WTC11 (cell line): ENCODE measurements at regions not wholly inside any gene's neighbourhood (a gene's known extent, or its start where the extent isn't known, plus 50 kb on each side); places are given as distances from the start of the nearest gene placed in this dataset.

Source experiments
- NFATC4 ChIP-seq: fragments of 250-450 bp; sonication (Bioruptor Pico); IDR thresholded peaks from 2 replicates; pipeline ENCODE4 v1.9.0; 2021; ENCODE audit warnings: mild to moderate bottlenecking
- NR2C2 ChIP-seq: sonication (generic); formaldehyde crosslinking; IDR thresholded peaks from 2 replicates; pipeline ENCODE4 v1.8.0; 2022; ENCODE audit warnings: mild to moderate bottlenecking, missing genetic modification reagents
- NR3C1 ChIP-seq: sonication (generic); formaldehyde crosslinking; conservative IDR thresholded peaks from 2 replicates; pipeline ENCODE4 v1.8.1; 2023; ENCODE audit warnings: low read depth, mild to moderate bottlenecking, missing genetic modification reagents
- OVOL2 ChIP-seq: fragments of 250-450 bp; sonication (Bioruptor Pico); IDR thresholded peaks from 2 replicates; pipeline ENCODE4 v1.9.0; 2021; ENCODE audit warnings: mild to moderate bottlenecking, borderline replicate concordance
- TF ChIP-seq, protein P1 (sequence below): sonication (generic); formaldehyde crosslinking; IDR thresholded peaks from 2 replicates; pipeline ENCODE4 v1.8.0; 2022; ENCODE audit warnings: mild to moderate bottlenecking, missing genetic modification reagents
- TF ChIP-seq, protein P2 (sequence below): fragments of 200-600 bp; IDR thresholded peaks from 2 replicates; pipeline ENCODE4 v1.8.0; 2022; ENCODE audit warnings: antibody characterized with exemption
- TF ChIP-seq, protein P3 (sequence below): sonication (generic); formaldehyde crosslinking; IDR thresholded peaks from 2 replicates; pipeline ENCODE4 v1.8.1; 2023; ENCODE audit warnings: mild to moderate bottlenecking, missing genetic modification reagents
- TF ChIP-seq, protein P4 (sequence below): sonication (generic); formaldehyde crosslinking; IDR thresholded peaks from 2 replicates; pipeline ENCODE4 v1.8.0; 2023; ENCODE audit warnings: missing genetic modification reagents

DNA sequence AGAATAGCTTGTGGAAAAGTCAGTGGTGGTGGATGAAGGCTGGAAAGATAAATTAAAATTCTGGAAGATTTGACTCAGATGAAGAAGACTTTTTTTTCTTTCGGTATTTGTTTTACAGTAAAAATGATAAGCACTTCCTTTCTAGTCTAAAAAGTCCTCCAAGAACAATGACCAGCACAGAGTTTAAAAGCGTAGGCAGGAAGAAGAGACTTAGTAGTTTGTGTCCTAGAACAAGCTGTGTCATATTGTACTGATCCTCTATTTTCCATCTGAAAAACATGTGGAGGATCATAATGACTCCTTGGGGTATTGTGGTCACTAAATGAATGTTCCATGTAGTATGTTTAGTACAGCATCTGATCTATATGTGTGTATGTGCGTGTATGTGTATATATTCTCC is 132.4 kb upstream of the FSHR start:
- TF ChIP-seq, protein P1, sequence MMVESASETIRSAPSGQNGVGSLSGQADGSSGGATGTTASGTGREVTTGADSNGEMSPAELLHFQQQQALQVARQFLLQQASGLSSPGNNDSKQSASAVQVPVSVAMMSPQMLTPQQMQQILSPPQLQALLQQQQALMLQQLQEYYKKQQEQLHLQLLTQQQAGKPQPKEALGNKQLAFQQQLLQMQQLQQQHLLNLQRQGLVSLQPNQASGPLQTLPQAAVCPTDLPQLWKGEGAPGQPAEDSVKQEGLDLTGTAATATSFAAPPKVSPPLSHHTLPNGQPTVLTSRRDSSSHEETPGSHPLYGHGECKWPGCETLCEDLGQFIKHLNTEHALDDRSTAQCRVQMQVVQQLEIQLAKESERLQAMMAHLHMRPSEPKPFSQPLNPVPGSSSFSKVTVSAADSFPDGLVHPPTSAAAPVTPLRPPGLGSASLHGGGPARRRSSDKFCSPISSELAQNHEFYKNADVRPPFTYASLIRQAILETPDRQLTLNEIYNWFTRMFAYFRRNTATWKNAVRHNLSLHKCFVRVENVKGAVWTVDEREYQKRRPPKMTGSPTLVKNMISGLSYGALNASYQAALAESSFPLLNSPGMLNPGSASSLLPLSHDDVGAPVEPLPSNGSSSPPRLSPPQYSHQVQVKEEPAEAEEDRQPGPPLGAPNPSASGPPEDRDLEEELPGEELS (CRISPR knock-in tag), result no peak
- TF ChIP-seq, protein P2, sequence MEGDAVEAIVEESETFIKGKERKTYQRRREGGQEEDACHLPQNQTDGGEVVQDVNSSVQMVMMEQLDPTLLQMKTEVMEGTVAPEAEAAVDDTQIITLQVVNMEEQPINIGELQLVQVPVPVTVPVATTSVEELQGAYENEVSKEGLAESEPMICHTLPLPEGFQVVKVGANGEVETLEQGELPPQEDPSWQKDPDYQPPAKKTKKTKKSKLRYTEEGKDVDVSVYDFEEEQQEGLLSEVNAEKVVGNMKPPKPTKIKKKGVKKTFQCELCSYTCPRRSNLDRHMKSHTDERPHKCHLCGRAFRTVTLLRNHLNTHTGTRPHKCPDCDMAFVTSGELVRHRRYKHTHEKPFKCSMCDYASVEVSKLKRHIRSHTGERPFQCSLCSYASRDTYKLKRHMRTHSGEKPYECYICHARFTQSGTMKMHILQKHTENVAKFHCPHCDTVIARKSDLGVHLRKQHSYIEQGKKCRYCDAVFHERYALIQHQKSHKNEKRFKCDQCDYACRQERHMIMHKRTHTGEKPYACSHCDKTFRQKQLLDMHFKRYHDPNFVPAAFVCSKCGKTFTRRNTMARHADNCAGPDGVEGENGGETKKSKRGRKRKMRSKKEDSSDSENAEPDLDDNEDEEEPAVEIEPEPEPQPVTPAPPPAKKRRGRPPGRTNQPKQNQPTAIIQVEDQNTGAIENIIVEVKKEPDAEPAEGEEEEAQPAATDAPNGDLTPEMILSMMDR, result no peak
- no peak for TF ChIP-seq NFATC4 (CRISPR knock-in tag)
- TF ChIP-seq NR2C2 (CRISPR knock-in tag), result no peak
- TF ChIP-seq, protein P3, sequence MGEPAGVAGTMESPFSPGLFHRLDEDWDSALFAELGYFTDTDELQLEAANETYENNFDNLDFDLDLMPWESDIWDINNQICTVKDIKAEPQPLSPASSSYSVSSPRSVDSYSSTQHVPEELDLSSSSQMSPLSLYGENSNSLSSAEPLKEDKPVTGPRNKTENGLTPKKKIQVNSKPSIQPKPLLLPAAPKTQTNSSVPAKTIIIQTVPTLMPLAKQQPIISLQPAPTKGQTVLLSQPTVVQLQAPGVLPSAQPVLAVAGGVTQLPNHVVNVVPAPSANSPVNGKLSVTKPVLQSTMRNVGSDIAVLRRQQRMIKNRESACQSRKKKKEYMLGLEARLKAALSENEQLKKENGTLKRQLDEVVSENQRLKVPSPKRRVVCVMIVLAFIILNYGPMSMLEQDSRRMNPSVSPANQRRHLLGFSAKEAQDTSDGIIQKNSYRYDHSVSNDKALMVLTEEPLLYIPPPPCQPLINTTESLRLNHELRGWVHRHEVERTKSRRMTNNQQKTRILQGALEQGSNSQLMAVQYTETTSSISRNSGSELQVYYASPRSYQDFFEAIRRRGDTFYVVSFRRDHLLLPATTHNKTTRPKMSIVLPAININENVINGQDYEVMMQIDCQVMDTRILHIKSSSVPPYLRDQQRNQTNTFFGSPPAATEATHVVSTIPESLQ (CRISPR knock-in tag), result no peak
- TF ChIP-seq OVOL2 (CRISPR knock-in tag), result no peak
- TF ChIP-seq, protein P4, sequence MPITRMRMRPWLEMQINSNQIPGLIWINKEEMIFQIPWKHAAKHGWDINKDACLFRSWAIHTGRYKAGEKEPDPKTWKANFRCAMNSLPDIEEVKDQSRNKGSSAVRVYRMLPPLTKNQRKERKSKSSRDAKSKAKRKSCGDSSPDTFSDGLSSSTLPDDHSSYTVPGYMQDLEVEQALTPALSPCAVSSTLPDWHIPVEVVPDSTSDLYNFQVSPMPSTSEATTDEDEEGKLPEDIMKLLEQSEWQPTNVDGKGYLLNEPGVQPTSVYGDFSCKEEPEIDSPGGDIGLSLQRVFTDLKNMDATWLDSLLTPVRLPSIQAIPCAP (CRISPR knock-in tag), result no peak
- TF ChIP-seq NR3C1 (CRISPR knock-in tag), result no peak
